Activated naive CD4-positive, alpha-beta T cell treated with anti-CD3 and anti-CD28 coated beads, Interleukin-2, amount 10 ng/mL, durations not matched to agents 7 days and 5 days (primary cell): ENCODE measurements at regions not wholly inside any gene's neighbourhood (a gene's known extent, or its start where the extent isn't known, plus 50 kb on each side); places are given as distances from the start of the nearest gene placed in this dataset.

Source experiments
- CTCF ChIA-PET: fragments of 350-600 bp; sonication (Branson Sonifier 250); formaldehyde crosslinking; loops from one replicate; lab custom pipeline; 2021; ENCODE audit warnings: antibody characterized with exemption; lab: Charles Lee
- DNase-seq: peaks from one replicate; pipeline ENCODE4 v3.0.0-alpha.2; 2020
- H3K27ac Mint-ChIP-seq: one replicate; pipeline ENCODE4 v1.8.0; 2021; ENCODE audit warnings: mild to moderate bottlenecking, moderate library complexity, mixed read lengths
- H3K27me3 Mint-ChIP-seq: one replicate; pipeline ENCODE4 v1.8.0; 2021; ENCODE audit warnings: mild to moderate bottlenecking, mixed read lengths
- H3K36me3 Mint-ChIP-seq: one replicate; pipeline ENCODE4 v1.8.0; 2021; ENCODE audit warnings: mixed read lengths
- H3K4me1 Mint-ChIP-seq: one replicate; pipeline ENCODE4 v1.8.0; 2021; ENCODE audit warnings: mixed read lengths
- H3K4me3 Mint-ChIP-seq: one replicate; pipeline ENCODE4 v1.8.0; 2021; ENCODE audit warnings: mild to moderate bottlenecking, moderate library complexity, mixed read lengths
- H3K9me3 Mint-ChIP-seq: one replicate; pipeline ENCODE4 v1.8.0; 2021; ENCODE audit warnings: mixed read lengths

GRCh38 chr1:170252851-170253579 lies 107.3 kb downstream of the NTMT2 start:
- Mint-ChIP-seq H3K27ac (no peak overlapping the region), H3K27me3 (no peaks in the 10 kb centered on the region), H3K4me3 (no peak overlapping the region), H3K4me1 (peaks cover 10% of the 10 kb centered on the region), H3K36me3 (no peaks in the 10 kb centered on the region), H3K9me3 (peaks cover 3% of the 10 kb centered on the region)
- no peak for DNase-seq
- CTCF ChIA-PET = interaction anchor here (0.6 kb wide), 1 partner anchor 324 kb away, joined by 3 read pairs; no protein-coding TSS in a partner anchor

GRCh38 chr1:170254371-170254770 lies 108.6 kb downstream of the NTMT2 start:
- CTCF ChIA-PET = no interaction called here
- H3K27me3 Mint-ChIP-seq = no peaks in the 10 kb centered on the region
- no peaks in the 10 kb centered on the region for H3K36me3 Mint-ChIP-seq
- no peaks in the 10 kb centered on the region for H3K4me1 Mint-ChIP-seq
- no peak overlapping the region for H3K4me3 Mint-ChIP-seq
- no peak overlapping the region for H3K27ac Mint-ChIP-seq
- H3K9me3 Mint-ChIP-seq = peaks cover 3% of the 10 kb centered on the region
- no peak for DNase-seq

- Mint-ChIP-seq H3K4me1 (no peaks in the 10 kb centered on the region), H3K36me3 (no peaks in the 10 kb centered on the region), H3K4me3 (no peak overlapping the region), H3K27ac (no peak overlapping the region), H3K27me3 (peaks cover 4% of the 10 kb centered on the region), H3K9me3 (no peaks in the 10 kb centered on the region)
- CTCF ChIA-PET = no interaction called here
- DNase-seq = no peak
Measured at GRCh38 chr1:170261669-170262068, 115.9 kb downstream of the NTMT2 start.

GRCh38 chr1:170262276-170262939 lies 116.6 kb downstream of the NTMT2 start:
- H3K9me3 Mint-ChIP-seq = no peaks in the 10 kb centered on the region
- DNase-seq = no peak
- no peak overlapping the region for H3K4me3 Mint-ChIP-seq
- H3K27me3 Mint-ChIP-seq = peaks cover 4% of the 10 kb centered on the region
- H3K4me1 Mint-ChIP-seq = no peaks in the 10 kb centered on the region
- CTCF ChIA-PET = no interaction called here
- H3K27ac Mint-ChIP-seq = no peak overlapping the region
- H3K36me3 Mint-ChIP-seq = no peaks in the 10 kb centered on the region

- no peak overlapping the region for H3K27ac Mint-ChIP-seq
- DNase-seq = no peak
- H3K4me1 Mint-ChIP-seq = no peaks in the 10 kb centered on the region
- H3K27me3 Mint-ChIP-seq = peaks cover 4% of the 10 kb centered on the region
- no peak overlapping the region for H3K4me3 Mint-ChIP-seq
- no peaks in the 10 kb centered on the region for H3K9me3 Mint-ChIP-seq
- H3K36me3 Mint-ChIP-seq = no peaks in the 10 kb centered on the region
- CTCF ChIA-PET = no interaction called here
Measured at GRCh38 chr1:170265234-170265633, 119.5 kb downstream of the NTMT2 start.

GRCh38 chr1:170267317-170267716 lies 121.6 kb downstream of the NTMT2 start:
- H3K36me3 Mint-ChIP-seq = no peaks in the 10 kb centered on the region
- peaks cover 4% of the 10 kb centered on the region for H3K27me3 Mint-ChIP-seq
- H3K4me1 Mint-ChIP-seq = no peaks in the 10 kb centered on the region
- CTCF ChIA-PET = no interaction called here
- H3K27ac Mint-ChIP-seq = no peak overlapping the region
- no peak overlapping the region for H3K4me3 Mint-ChIP-seq
- no peak for DNase-seq
- no peaks in the 10 kb centered on the region for H3K9me3 Mint-ChIP-seq

GRCh38 chr1:170271430-170272161 lies 125.8 kb downstream of the NTMT2 start:
- Mint-ChIP-seq H3K4me1 (no peaks in the 10 kb centered on the region), H3K36me3 (no peaks in the 10 kb centered on the region), H3K4me3 (no peak overlapping the region), H3K27me3 (peaks cover 4% of the 10 kb centered on the region), H3K9me3 (no peaks in the 10 kb centered on the region), H3K27ac (no peak overlapping the region)
- DNase-seq = no peak
- CTCF ChIA-PET = interaction anchor here (0.6 kb wide), 1 partner anchor 342 kb away, joined by 3 read pairs; no protein-coding TSS in a partner anchor

GRCh38 chr1:170273291-170274130 lies 127.8 kb downstream of the NTMT2 start:
- no peak for DNase-seq
- H3K27me3 Mint-ChIP-seq = peaks cover 4% of the 10 kb centered on the region
- no peak overlapping the region for H3K27ac Mint-ChIP-seq
- H3K4me1 Mint-ChIP-seq = no peaks in the 10 kb centered on the region
- peaks cover 2% of the 10 kb centered on the region for H3K9me3 Mint-ChIP-seq
- no peaks in the 10 kb centered on the region for H3K36me3 Mint-ChIP-seq
- CTCF ChIA-PET = no interaction called here
- H3K4me3 Mint-ChIP-seq = no peak overlapping the region

GRCh38 chr1:170274131-170274501 lies 128.4 kb downstream of the NTMT2 start:
- Mint-ChIP-seq H3K4me3 (no peak overlapping the region), H3K27ac (no peak overlapping the region), H3K9me3 (peaks cover 2% of the 10 kb centered on the region), H3K36me3 (no peaks in the 10 kb centered on the region), H3K4me1 (no peaks in the 10 kb centered on the region), H3K27me3 (peaks cover 4% of the 10 kb centered on the region)
- CTCF ChIA-PET = no interaction called here
- no peak for DNase-seq

GRCh38 chr1:170277985-170278384 lies 132.2 kb downstream of the NTMT2 start:
- Mint-ChIP-seq H3K4me3 (no peak overlapping the region), H3K4me1 (no peaks in the 10 kb centered on the region)
- CTCF ChIA-PET = no interaction called here

GRCh38 chr1:170284016-170284415 lies 138.3 kb downstream of the NTMT2 start:
- no peak overlapping the region for H3K4me3 Mint-ChIP-seq
- H3K36me3 Mint-ChIP-seq = no peaks in the 10 kb centered on the region
- no peak overlapping the region for H3K27ac Mint-ChIP-seq
- no peaks in the 10 kb centered on the region for H3K4me1 Mint-ChIP-seq
- CTCF ChIA-PET = no interaction called here
- no peak for DNase-seq
- H3K9me3 Mint-ChIP-seq = no peaks in the 10 kb centered on the region
- no peaks in the 10 kb centered on the region for H3K27me3 Mint-ChIP-seq

More at GRCh38 chr1:170277985-170278384, 132.2 kb downstream of the NTMT2 start:
- Mint-ChIP-seq H3K9me3 (peaks cover 2% of the 10 kb centered on the region), H3K27ac (no peak overlapping the region), H3K27me3 (peaks cover 4% of the 10 kb centered on the region), H3K36me3 (no peaks in the 10 kb centered on the region)
- no peak for DNase-seq

- CTCF ChIA-PET = no interaction called here
- no peaks in the 10 kb centered on the region for H3K9me3 Mint-ChIP-seq
- no peaks in the 10 kb centered on the region for H3K27me3 Mint-ChIP-seq
- H3K27ac Mint-ChIP-seq = no peak overlapping the region
- H3K36me3 Mint-ChIP-seq = no peaks in the 10 kb centered on the region
- H3K4me3 Mint-ChIP-seq = no peak overlapping the region
- no peaks in the 10 kb centered on the region for H3K4me1 Mint-ChIP-seq
- no peak for DNase-seq
Measured at GRCh38 chr1:170284512-170284911, 138.8 kb downstream of the NTMT2 start.

- no peak for DNase-seq
Measured at GRCh38 chr1:170284951-170285350, 139.2 kb downstream of the NTMT2 start.

GRCh38 chr1:170288155-170288554 lies 142.4 kb downstream of the NTMT2 start:
- DNase-seq = no peak
- H3K4me1 Mint-ChIP-seq = no peaks in the 10 kb centered on the region
- no peaks in the 10 kb centered on the region for H3K9me3 Mint-ChIP-seq
- H3K36me3 Mint-ChIP-seq = no peaks in the 10 kb centered on the region
- H3K27me3 Mint-ChIP-seq = no peaks in the 10 kb centered on the region
- no peak overlapping the region for H3K27ac Mint-ChIP-seq
- H3K4me3 Mint-ChIP-seq = no peak overlapping the region
- CTCF ChIA-PET = no interaction called here

More at GRCh38 chr1:170284951-170285350, 139.2 kb downstream of the NTMT2 start:
- H3K27ac Mint-ChIP-seq = no peak overlapping the region
- no peaks in the 10 kb centered on the region for H3K27me3 Mint-ChIP-seq
- no peaks in the 10 kb centered on the region for H3K36me3 Mint-ChIP-seq
- H3K4me1 Mint-ChIP-seq = no peaks in the 10 kb centered on the region
- H3K9me3 Mint-ChIP-seq = no peaks in the 10 kb centered on the region
- no peak overlapping the region for H3K4me3 Mint-ChIP-seq
- CTCF ChIA-PET = no interaction called here
